ENCODE measurements at regions not wholly inside any gene's neighbourhood (a gene's known extent, or its start where the extent isn't known, plus 50 kb on each side); places are given as distances from the start of the nearest gene placed in this dataset.

DNA sequence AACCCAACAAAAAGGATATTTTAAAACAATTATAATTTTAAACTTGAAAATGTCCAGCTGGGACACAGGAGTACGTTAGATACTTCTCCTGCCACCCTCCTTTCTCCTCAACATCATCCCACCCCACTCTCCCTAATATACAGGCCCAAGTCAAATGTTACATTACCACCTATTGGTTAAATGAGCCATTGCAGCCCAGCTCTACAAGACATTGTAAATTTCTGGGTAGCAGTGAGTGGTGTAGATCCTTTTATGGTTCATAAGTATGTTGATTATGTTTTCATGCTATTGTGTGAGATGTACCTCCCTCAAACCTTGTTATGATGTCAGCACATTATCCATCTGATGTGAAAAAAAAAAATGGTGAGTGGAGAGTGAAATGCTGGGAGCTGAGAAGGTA lies 187.1 kb upstream of the BCOR start:
- FAIRE-seq (no peak), DNase-seq (ENCODE audit: low read depth, low spot score) (no peak), ATAC-seq (no peak)
- no peaks in the 10 kb centered on the region for H3K27me3 ChIP-seq (replicated peaks in 1 of 2; ENCODE audit: control insufficient read depth in 2 of 2, insufficient read depth in 2 of 2, low read length in 1 of 2)
- in situ Hi-C loops (cut with MboI), result no loop called here
- H3K4me1 ChIP-seq (ENCODE audit: control insufficient read depth, insufficient read depth, low read length), result no peaks in the 10 kb centered on the region
- no peak overlapping the region for H3K4me2 ChIP-seq (ENCODE audit: control insufficient read depth, insufficient read depth)
- intact Hi-C loops (cut with micrococcal nuclease; ENCODE audit: unreplicated experiment), result no loop called here
- ChIA-PET RAD21 (ENCODE audit: unreplicated experiment) (no interaction called here), POLR2A (no interaction called here), SMC1A (ENCODE audit: uncharacterized antibody, unreplicated experiment) (no interaction called here), CTCF (no interaction called here)
- BruUV-seq (replicated peaks), result no TSS peak
- H3K36me3 ChIP-seq (ENCODE audit: control insufficient read depth in 2 of 2, insufficient read depth in 2 of 2, low read length in 1 of 2), result no peaks in the 10 kb centered on the region
- no peaks in the 10 kb centered on the region for H3K79me2 ChIP-seq (ENCODE audit: control insufficient read depth, insufficient read depth, low read length)
- WGBS (ENCODE audit: insufficient coverage, insufficient replicate concordance, low lambda C conversion rate, missing lambda C conversion rate), result 0% methylated on average over 1 of the region's 1 CpG
- no peak overlapping the region for H2AFZ ChIP-seq (ENCODE audit: control insufficient read depth, low read depth, low read length)
- H3K9ac ChIP-seq (ENCODE audit: control insufficient read depth, insufficient read depth, low read length), result no peak overlapping the region
- H3K4me3 ChIP-seq, result no peak overlapping the region
- no peaks in the 10 kb centered on the region for H4K20me1 ChIP-seq (ENCODE audit: control insufficient read depth, insufficient read depth)
- TF ChIP-seq WRNIP1 (IDR thresholded peaks at IDR 0.05; ENCODE audit: borderline replicate concordance, low read depth, low read length) (no peak), TARDBP (IDR thresholded peaks at IDR 0.05; ENCODE audit: borderline replicate concordance) (no peak)
- no peak overlapping the region for H3K27ac ChIP-seq (ENCODE audit: control insufficient read depth, insufficient read depth)
- H3K9me3 ChIP-seq (replicated peaks; ENCODE audit: control insufficient read depth, insufficient read depth, low read length), result no peaks in the 10 kb centered on the region; the same call in 2 of the 3 replicates

DNA sequence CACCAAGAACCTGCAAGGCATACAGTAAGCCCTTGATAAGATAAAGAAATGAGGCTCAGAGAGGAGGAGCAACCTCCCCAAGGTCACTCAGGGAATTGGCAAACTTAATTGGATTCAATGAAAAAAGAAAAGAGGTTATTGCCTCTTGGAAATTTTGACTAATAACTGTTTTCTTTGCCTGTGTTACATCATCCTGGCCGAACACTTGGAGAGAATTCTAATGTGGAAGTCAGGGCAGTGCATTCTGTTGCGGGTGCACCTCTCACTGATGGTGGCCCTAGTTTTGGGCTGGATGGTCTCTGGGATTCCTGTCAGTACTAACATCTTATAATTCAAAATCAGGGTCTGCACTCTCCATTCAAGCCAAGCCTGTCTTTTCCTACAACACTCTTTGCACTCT lies 186.2 kb upstream of the BCOR start:
- CTCF ChIA-PET, result no interaction called here
- RAD21 ChIA-PET (ENCODE audit: unreplicated experiment), result no interaction called here
- 23% methylated on average over 2 of the region's 2 CpGs for WGBS (ENCODE audit: insufficient coverage, insufficient replicate concordance, low lambda C conversion rate, missing lambda C conversion rate)
- POLR2A ChIA-PET, result no interaction called here
- in situ Hi-C loops (cut with MboI), result no loop called here
- no peaks in the 10 kb centered on the region for H3K27me3 ChIP-seq (replicated peaks in 1 of 2; ENCODE audit: control insufficient read depth in 2 of 2, insufficient read depth in 2 of 2, low read length in 1 of 2)
- H3K4me1 ChIP-seq (ENCODE audit: control insufficient read depth, insufficient read depth, low read length), result no peaks in the 10 kb centered on the region
- H4K20me1 ChIP-seq (ENCODE audit: control insufficient read depth, insufficient read depth), result no peaks in the 10 kb centered on the region
- no TSS peak for BruUV-seq (replicated peaks)
- H3K4me2 ChIP-seq (ENCODE audit: control insufficient read depth, insufficient read depth), result no peak overlapping the region
- H3K79me2 ChIP-seq (ENCODE audit: control insufficient read depth, insufficient read depth, low read length), result no peaks in the 10 kb centered on the region
- no peak overlapping the region for H2AFZ ChIP-seq (ENCODE audit: control insufficient read depth, low read depth, low read length)
- intact Hi-C loops (cut with micrococcal nuclease; ENCODE audit: unreplicated experiment), result no loop called here
- H3K36me3 ChIP-seq (ENCODE audit: control insufficient read depth in 2 of 2, insufficient read depth in 2 of 2, low read length in 1 of 2), result no peaks in the 10 kb centered on the region
- ATAC-seq, result no peak
- no peak overlapping the region for H3K4me3 ChIP-seq
- FAIRE-seq, result no peak
- H3K27ac ChIP-seq (ENCODE audit: control insufficient read depth, insufficient read depth), result no peak overlapping the region
- TF ChIP-seq, protein P1, sequence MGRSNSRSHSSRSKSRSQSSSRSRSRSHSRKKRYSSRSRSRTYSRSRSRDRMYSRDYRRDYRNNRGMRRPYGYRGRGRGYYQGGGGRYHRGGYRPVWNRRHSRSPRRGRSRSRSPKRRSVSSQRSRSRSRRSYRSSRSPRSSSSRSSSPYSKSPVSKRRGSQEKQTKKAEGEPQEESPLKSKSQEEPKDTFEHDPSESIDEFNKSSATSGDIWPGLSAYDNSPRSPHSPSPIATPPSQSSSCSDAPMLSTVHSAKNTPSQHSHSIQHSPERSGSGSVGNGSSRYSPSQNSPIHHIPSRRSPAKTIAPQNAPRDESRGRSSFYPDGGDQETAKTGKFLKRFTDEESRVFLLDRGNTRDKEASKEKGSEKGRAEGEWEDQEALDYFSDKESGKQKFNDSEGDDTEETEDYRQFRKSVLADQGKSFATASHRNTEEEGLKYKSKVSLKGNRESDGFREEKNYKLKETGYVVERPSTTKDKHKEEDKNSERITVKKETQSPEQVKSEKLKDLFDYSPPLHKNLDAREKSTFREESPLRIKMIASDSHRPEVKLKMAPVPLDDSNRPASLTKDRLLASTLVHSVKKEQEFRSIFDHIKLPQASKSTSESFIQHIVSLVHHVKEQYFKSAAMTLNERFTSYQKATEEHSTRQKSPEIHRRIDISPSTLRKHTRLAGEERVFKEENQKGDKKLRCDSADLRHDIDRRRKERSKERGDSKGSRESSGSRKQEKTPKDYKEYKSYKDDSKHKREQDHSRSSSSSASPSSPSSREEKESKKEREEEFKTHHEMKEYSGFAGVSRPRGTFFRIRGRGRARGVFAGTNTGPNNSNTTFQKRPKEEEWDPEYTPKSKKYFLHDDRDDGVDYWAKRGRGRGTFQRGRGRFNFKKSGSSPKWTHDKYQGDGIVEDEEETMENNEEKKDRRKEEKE (IDR thresholded peaks at IDR 0.05), result no peak
- TF ChIP-seq SMARCA5 (IDR thresholded peaks at IDR 0.05) (no peak), KAT2A (conservative IDR thresholded peaks at IDR 0.05; ENCODE audit: control insufficient read depth, low read depth, low read length) (no peak), NFIC (IDR thresholded peaks at IDR 0.05; ENCODE audit: low read depth, low read length) (no peak), TAF1 (IDR thresholded peaks at IDR 0.05; ENCODE audit: borderline replicate concordance, low read depth, low read length) (no peak), BACH1 (IDR thresholded peaks at IDR 0.05; ENCODE audit: borderline replicate concordance) (no peak), RUNX3 (IDR thresholded peaks at IDR 0.05; ENCODE audit: low read length) (no peak), ZBED1 (IDR thresholded peaks at IDR 0.05; ENCODE audit: borderline replicate concordance) (no peak), SUZ12 (IDR thresholded peaks at IDR 0.05; ENCODE audit: unreplicated experiment) (no peak), HDAC2 (IDR thresholded peaks at IDR 0.05) (no peak)
- H3K9me3 ChIP-seq (replicated peaks; ENCODE audit: control insufficient read depth, insufficient read depth, low read length), result no peaks in the 10 kb centered on the region; the same call in 2 of the 3 replicates
- no peak overlapping the region for H3K9ac ChIP-seq (ENCODE audit: control insufficient read depth, insufficient read depth, low read length)
- no peak for DNase-seq (ENCODE audit: low read depth, low spot score)
- SMC1A ChIA-PET (ENCODE audit: uncharacterized antibody, unreplicated experiment), result no interaction called here
